Bronchial epithelial cell (primary cell): ENCODE measurements at regions not wholly inside any gene's neighbourhood (a gene's known extent, or its start where the extent isn't known, plus 50 kb on each side); places are given as distances from the start of the nearest gene placed in this dataset.

ENCODE experiments used
- DNase-seq: peaks from one replicate; pipeline ENCODE4 v3.0.0-alpha.2; 2010; ENCODE audit warnings: low read depth
- FAIRE-seq: peaks from 2 replicates; lab custom pipeline; 2011; peaks lifted over from hg19 to GRCh38; lab: Jason Lieb, UNC
- H3K27me3 ChIP-seq: 2 replicates; pipeline ENCODE4 v1.5.1; 2011; ENCODE audit warnings: low read length; ENCODE audit not compliant: control insufficient read depth, insufficient read depth
- H3K36me3 ChIP-seq: 2 replicates; pipeline ENCODE4 v1.5.1; 2011; ENCODE audit warnings: low read length; ENCODE audit not compliant: control insufficient read depth, insufficient read depth
- H3K4me3 ChIP-seq: 2 replicates; pipeline ENCODE4 v1.5.1; 2011; ENCODE audit warnings: mild to moderate bottlenecking, low read depth, low read length, control low read depth
- CTCF ChIP-seq: IDR thresholded peaks from 2 replicates; pipeline ENCODE4 v1.5.1; 2011; ENCODE audit warnings: mild to moderate bottlenecking, moderate library complexity, low read length, control low read depth, inconsistent platforms; ENCODE audit not compliant: insufficient read depth, severe bottlenecking

GRCh38 chr18:57898506-57899124 is 95.5 kb upstream of the ATP8B1 start:
- H3K4me3 ChIP-seq = no peak overlapping the region
- no peaks in the 10 kb centered on the region for H3K27me3 ChIP-seq
- DNase-seq (peak; percentile 83), FAIRE-seq (no peak)
- H3K36me3 ChIP-seq = no peaks in the 10 kb centered on the region
- TF ChIP-seq CTCF = no peak

GRCh38 chr18:57895182-57895581 is 92.1 kb upstream of the ATP8B1 start:
- DNase-seq (no peak), FAIRE-seq (peak; percentile 73)
- no peaks in the 10 kb centered on the region for H3K27me3 ChIP-seq
- H3K36me3 ChIP-seq = no peaks in the 10 kb centered on the region
- no peak for TF ChIP-seq CTCF
- H3K4me3 ChIP-seq = no peak overlapping the region

GRCh38 chr18:57891707-57892391 is 88.7 kb upstream of the ATP8B1 start:
- Histone ChIP-seq H3K27me3 (no peaks in the 10 kb centered on the region), H3K4me3 (no peak overlapping the region), H3K36me3 (no peaks in the 10 kb centered on the region)
- FAIRE-seq (no peak), DNase-seq (peak; percentile 38)
- no peak for TF ChIP-seq CTCF

GRCh38 chr18:57890266-57890665 is 87.2 kb upstream of the ATP8B1 start:
- no peak for DNase-seq
- Histone ChIP-seq H3K27me3 (no peaks in the 10 kb centered on the region), H3K36me3 (no peaks in the 10 kb centered on the region), H3K4me3 (no peak overlapping the region)
- no peak for FAIRE-seq
- TF ChIP-seq CTCF = no peak

- Histone ChIP-seq H3K4me3 (no peak overlapping the region), H3K27me3 (no peaks in the 10 kb centered on the region), H3K36me3 (no peaks in the 10 kb centered on the region)
- DNase-seq (no peak), FAIRE-seq (no peak)
- no peak for TF ChIP-seq CTCF
Observed at GRCh38 chr18:57889841-57890240, 86.7 kb upstream of the ATP8B1 start.
